ENCODE measurements at regions not wholly inside any gene's neighbourhood (a gene's known extent, or its start where the extent isn't known, plus 50 kb on each side); places are given as distances from the start of the nearest gene placed in this dataset.

DNA sequence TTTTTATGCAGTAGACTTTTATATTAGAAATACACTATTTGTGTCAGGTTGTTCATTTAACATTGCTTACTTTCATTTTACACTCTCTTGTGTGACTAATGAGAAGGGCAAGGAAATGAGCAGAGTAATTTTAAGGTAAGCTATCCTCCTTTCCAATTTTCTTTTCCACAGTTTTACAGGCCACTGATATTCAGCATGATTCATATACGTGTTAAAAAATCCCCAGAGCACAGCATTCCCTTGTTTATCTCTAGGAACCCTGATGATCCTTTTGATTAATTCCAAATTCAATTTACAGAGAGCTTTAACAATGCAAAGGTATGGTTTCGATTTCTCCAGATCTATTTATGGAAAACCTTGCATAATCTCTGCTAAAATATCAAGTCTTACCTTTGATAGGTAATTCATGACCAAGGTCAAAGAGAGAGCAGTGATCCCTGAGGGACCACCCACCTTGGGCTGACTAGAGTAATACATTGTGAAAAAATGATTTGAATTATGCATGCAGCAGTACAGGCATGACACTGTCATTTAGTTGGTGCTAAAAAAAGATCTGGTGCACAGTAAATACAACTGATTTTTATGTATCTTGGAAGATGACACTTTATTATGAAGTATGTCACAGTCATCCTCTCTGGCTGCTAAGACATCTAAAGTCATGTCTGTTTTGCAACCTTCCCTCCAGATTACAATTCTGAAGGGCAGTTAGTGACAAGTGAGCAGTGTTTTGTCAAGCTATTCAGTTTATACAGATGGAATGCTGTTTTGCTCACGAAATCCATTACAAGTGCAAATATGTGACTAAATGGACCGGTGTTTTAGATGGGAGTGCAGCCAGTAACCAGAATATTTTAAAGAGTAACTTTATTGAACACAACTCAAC, 736.6 kb downstream of the EPHA7 start:
- TF ChIP-seq, protein P1, sequence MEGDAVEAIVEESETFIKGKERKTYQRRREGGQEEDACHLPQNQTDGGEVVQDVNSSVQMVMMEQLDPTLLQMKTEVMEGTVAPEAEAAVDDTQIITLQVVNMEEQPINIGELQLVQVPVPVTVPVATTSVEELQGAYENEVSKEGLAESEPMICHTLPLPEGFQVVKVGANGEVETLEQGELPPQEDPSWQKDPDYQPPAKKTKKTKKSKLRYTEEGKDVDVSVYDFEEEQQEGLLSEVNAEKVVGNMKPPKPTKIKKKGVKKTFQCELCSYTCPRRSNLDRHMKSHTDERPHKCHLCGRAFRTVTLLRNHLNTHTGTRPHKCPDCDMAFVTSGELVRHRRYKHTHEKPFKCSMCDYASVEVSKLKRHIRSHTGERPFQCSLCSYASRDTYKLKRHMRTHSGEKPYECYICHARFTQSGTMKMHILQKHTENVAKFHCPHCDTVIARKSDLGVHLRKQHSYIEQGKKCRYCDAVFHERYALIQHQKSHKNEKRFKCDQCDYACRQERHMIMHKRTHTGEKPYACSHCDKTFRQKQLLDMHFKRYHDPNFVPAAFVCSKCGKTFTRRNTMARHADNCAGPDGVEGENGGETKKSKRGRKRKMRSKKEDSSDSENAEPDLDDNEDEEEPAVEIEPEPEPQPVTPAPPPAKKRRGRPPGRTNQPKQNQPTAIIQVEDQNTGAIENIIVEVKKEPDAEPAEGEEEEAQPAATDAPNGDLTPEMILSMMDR (IDR thresholded peaks at IDR 0.05 in 2 of 3, conservative IDR thresholded peaks at IDR 0.05 in 1 of 3; ENCODE audit: control insufficient read depth in 2 of 3, extremely low read depth in 1 of 3, insufficient read depth in 1 of 3, low read depth in 3 of 3, low read length in 3 of 3): no peak
- TF ChIP-seq EZH2 (IDR thresholded peaks at IDR 0.05; ENCODE audit: borderline replicate concordance, control insufficient read depth, low read depth, low read length): no peak
- no peak for TF ChIP-seq SP1 (IDR thresholded peaks at IDR 0.05; ENCODE audit: low read depth, low read length)
- TF ChIP-seq RFX5 (IDR thresholded peaks at IDR 0.05; ENCODE audit: low read depth, low read length): no peak
- no peak for TF ChIP-seq NFIC (IDR thresholded peaks at IDR 0.05; ENCODE audit: low read depth, low read length)
- TF ChIP-seq, protein P2, sequence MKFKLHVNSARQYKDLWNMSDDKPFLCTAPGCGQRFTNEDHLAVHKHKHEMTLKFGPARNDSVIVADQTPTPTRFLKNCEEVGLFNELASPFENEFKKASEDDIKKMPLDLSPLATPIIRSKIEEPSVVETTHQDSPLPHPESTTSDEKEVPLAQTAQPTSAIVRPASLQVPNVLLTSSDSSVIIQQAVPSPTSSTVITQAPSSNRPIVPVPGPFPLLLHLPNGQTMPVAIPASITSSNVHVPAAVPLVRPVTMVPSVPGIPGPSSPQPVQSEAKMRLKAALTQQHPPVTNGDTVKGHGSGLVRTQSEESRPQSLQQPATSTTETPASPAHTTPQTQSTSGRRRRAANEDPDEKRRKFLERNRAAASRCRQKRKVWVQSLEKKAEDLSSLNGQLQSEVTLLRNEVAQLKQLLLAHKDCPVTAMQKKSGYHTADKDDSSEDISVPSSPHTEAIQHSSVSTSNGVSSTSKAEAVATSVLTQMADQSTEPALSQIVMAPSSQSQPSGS (IDR thresholded peaks at IDR 0.05; ENCODE audit: low read length): no peak
- no peak for TF ChIP-seq CEBPB (IDR thresholded peaks at IDR 0.05; ENCODE audit: borderline replicate concordance in 1 of 2, low read depth in 2 of 2, low read length in 2 of 2)

Data from GM12878 (cell line).